HG03521 (cell line): ENCODE measurements at regions not wholly inside any gene's neighbourhood (a gene's known extent, or its start where the extent isn't known, plus 50 kb on each side); places are given as distances from the start of the nearest gene placed in this dataset.
"Not testable (repeated sequence)": the region's sequence is repeated elsewhere in the genome, so short reads cannot be mapped to it uniquely, and the experiment has no call there.

Source experiments
- ATAC-seq: cut with Tn5 transposase; IDR thresholded peaks from one replicate; pipeline ENCODE4 v1.9.1; 2021; ENCODE audit warnings: mild to moderate bottlenecking, moderate library complexity; ENCODE audit not compliant: unreplicated experiment

DNA sequence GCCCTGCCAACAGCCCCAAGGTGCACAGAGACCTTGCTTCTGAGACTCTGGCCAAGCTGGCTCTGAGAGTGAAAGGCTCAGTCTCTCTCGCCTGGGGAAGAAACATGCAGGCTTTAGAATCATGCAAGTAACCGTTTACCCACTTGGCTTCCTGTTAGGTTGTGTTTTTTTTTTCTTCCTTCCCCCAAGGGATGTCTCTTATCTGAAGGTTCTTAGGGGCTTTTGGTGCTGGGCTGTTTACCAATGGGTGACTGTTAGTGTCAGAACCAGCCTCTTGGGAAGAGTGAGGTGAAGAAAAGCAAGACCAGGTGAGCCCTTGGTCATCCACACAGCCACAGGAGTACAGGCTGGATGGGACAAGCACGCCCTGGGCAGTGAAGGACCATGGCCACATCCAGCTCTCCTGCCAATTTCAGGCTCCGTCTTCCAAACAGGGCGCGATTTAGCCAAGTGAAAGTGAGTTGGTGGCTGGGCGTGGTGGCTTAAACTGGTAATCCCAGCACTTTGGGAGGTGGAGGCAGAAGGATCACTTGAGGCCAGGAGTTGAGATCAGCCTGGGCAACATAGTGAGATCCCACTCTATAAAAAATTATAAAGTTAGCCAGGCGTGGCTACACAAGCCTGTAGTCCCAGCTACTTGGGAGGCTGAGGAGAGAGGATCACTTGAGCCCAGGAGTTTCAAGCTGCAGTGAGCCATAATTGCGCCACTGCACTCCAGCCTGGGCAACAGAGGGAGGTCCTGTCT, 76.3 kb upstream of the CUX1 start:
- ATAC-seq = no peak

DNA sequence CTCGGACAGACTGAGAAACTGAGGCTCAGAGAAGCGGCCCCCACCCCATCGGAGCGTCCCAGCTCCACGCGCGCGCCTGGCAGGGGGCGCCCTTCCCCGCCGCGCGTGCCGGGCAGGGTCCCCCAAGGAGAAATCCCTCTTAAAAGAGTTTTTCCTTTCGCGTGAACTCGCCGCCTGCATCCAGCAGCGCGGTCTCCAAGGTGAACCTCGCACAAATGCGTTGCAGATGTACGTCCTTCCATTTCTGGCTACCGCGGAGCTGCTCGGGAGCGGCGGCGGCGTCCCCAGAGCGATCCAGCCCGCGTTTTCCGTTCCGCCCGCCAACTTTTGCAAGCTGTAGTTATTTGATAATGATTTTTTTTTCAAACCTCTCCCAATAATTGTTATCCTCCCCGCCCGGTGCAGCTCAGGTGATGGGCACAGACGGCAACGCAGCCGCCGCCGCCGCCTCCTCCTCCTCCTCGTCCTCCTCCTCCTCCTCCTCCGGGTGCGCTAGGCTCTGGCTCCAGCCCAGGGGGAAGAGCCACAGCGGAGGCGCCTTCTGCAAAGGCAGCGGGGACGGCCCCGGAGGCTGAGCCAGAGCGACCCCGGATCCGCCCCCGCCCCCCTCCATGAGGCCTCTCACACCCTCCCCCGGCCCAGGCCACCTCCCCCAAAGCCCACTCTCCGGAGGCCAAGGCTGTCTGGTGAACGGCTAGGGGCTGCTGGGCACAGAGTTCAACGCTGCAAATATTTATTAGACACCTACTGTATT, 74.0 kb upstream of the CUX1 start:
- ATAC-seq = no peak

- ATAC-seq = no peak
Measured at GRCh38 chr7:101743995-101744360, 73.4 kb upstream of the CUX1 start.

DNA sequence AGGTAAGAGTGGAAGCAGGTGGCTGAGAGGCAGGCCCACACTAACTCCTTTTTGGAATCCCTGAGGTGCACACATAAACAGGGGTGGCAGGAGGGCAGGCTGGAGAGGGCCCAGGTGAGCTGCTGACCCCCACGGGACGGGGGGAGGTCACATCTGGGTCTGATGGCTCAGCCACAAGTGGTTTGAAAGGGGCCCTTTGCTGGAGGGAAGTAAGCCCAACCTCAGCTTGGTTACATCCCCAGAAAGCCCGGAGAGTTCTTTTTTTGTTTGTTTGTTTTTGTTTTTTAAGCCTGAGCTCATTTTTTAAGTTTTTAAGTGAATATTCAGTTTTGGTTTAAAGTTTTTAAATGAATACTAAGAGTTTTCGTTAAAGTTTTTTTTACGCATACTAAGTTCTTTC, 72.8 kb upstream of the CUX1 start:
- ATAC-seq = no peak

DNA sequence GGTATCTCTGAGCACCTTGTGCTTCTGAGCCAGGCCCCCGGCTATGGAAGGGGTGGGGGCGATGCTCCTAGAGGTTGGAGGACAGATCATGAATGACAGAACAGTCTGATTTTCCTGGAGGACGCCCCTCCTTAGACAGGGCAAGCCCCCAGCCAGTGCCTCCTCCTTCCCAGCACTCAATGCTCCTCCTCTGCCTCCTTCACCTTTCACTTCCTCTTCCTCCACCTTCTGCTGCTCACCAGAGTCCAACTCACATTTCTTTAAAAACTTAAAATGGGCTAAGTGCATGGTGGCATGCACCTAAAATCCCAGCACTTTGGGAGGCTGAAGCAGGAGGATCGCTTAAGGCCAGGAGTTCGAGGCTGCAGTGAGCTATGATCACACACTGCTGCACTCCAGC, 71.1 kb upstream of the CUX1 start:
- peak; percentile 62 for ATAC-seq

- ATAC-seq = no peak
Measured at GRCh38 chr7:101747053-101747878, 70.2 kb upstream of the CUX1 start.

DNA sequence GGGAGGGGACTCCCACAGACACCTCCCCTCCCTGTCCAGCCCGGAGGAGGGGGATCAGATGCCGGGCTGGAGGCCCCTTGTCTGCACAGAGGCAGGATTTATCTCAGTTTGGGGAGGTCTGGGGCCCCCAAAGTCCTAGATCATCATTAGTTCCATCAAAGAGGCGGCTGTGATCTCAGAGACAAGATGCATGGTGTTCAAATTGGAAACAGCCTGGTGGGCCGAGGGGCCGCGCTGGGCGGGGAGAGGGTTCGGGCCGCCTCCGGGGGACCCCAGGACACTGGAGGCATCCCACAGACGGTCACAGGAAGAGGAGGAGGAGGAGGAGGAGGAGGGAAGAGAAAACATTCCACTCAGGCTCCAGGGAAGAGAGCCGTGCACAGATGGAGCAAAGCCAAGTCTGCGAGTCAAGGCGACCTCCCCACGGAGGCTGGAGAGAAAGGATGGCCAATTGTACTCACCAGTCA, 69.5 kb upstream of the CUX1 start:
- no peak for ATAC-seq

- ATAC-seq = no peak
Measured at GRCh38 chr7:101749891-101750290, 67.5 kb upstream of the CUX1 start.

GRCh38 chr7:101753316-101753715, 64.1 kb upstream of the CUX1 start:
- ATAC-seq = no peak

- ATAC-seq = no peak
Measured at GRCh38 chr7:101754424-101755159, 62.8 kb upstream of the CUX1 start.

DNA sequence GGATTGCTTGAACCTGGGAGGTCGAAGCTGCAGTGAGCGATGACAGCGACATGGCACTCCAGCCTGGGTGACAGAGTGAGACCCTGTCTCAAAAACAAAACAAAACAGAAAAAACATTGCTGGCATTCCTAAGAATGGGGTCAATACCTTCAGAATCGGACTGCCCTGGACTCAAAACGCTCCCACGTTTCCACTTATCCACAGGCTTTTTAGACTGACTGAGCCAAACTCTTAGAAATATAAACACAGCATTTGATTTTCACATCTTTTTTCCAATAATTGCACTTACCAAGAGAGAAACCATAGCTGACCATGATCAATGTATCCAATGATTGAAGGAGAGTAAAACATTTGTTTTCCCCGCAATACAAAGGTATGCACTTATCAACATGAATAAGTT, 59.5 kb upstream of the CUX1 start:
- ATAC-seq = no peak

GRCh38 chr7:101758519-101758918, 58.9 kb upstream of the CUX1 start:
- ATAC-seq = not testable (repeated sequence)

DNA sequence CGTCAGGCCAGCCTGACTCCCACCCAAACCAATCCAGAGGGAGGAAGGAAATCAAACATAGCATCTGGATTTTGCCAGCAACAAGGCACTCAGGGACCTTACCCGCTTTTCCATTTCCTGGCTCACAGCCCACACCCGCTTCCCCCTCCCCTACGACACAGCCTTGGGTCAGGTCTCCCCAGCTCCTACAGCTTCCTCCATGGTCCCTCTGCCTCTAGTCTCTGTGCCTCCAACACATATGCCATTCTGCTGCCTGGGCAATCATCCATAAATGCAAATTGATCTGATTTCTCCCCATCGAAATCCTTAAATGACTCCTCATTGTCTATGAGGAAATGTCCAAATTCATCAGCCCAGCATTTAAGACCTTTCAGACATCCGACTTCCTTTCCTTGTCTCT, 53.2 kb upstream of the CUX1 start:
- no peak for ATAC-seq

- no peak for ATAC-seq
Measured at GRCh38 chr7:101767544-101767943, 49.9 kb upstream of the CUX1 start.
